NCI-H2196 (cell line): ENCODE measurements at regions not wholly inside any gene's neighbourhood (a gene's known extent, or its start where the extent isn't known, plus 50 kb on each side); places are given as distances from the start of the nearest gene placed in this dataset.
"Not testable (repeated sequence)": the region's sequence is repeated elsewhere in the genome, so short reads cannot be mapped to it uniquely, and the experiment has no call there.

Experiments used
- DNase-seq: peaks from one replicate; lab custom pipeline; 2025; ENCODE audit not compliant: unreplicated experiment; lab: John Stamatoyannopoulos, UW

- DNase-seq, result not testable (repeated sequence)
Measured at GRCh38 chr1:66424530-66424929, 109.4 kb upstream of the SGIP1 start.

- no peak for DNase-seq
Measured at GRCh38 chr1:66426239-66426853, 107.6 kb upstream of the SGIP1 start.

DNA sequence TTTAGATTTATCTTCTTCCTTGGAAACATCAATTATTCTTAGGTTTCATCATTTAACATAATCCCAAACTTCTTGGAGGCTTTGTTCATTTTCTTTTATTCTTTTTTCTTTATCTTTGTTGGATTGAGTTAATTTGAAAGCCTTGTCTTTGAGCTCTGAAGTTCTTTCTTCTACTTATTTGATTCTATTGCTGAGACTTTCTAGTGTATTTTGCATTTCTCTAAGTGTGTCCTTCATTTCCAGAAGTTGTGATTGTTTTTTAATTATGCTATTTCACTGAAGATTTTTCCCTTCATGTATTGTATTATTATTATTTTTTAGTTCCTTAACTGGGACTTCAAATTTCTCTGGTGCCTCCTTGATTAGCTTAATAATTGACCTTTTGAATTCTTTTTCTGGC lies 103.1 kb upstream of the SGIP1 start:
- DNase-seq, result not testable (repeated sequence)

DNA sequence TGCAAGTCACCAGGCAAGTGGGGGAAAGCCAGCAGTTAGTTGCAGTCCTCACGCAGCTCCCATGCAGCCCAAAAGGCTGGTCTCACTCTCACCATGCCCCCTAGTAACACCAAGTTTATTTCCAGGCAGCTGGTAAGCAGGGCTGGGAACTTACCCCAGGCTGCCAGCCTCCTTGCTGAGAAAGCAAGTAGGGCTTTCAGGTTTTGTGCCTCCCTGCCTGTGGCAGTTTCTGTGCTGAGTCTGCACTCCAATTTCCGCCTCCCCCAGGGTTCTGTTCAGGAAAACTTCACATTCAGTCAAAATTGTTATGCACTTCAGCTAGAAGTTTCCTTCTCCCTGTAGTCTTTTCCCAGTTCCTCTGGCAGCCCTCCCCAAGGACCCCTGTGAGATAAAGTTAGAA lies 102.0 kb upstream of the SGIP1 start:
- no peak for DNase-seq

- DNase-seq, result no peak
Measured at GRCh38 chr1:66433611-66434010, 100.3 kb upstream of the SGIP1 start.

GRCh38 chr1:66434096-66434495 lies 99.9 kb upstream of the SGIP1 start:
- no peak for DNase-seq

DNA sequence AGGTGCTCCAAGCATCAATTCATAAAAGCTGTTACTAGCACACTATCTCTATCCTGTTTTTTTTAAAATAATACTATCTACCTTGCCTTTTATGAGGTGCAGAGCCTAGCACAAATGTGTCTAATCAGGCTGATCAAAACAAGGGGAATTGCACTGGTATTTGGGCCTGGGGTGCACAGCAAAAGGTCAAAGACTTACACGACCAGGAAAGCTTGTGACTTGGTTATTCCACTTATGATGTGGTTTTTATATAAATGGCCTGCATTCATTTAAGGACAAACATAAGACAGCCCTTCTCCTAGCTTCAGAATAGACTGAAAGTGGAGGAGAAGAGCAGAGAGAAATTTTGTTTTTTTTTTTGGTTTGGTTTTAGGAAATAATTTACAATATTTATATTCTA lies 98.4 kb upstream of the SGIP1 start:
- no peak for DNase-seq

GRCh38 chr1:66436378-66437135 lies 97.4 kb upstream of the SGIP1 start:
- no peak for DNase-seq

GRCh38 chr1:66437136-66437401 lies 96.9 kb upstream of the SGIP1 start:
- no peak for DNase-seq

DNA sequence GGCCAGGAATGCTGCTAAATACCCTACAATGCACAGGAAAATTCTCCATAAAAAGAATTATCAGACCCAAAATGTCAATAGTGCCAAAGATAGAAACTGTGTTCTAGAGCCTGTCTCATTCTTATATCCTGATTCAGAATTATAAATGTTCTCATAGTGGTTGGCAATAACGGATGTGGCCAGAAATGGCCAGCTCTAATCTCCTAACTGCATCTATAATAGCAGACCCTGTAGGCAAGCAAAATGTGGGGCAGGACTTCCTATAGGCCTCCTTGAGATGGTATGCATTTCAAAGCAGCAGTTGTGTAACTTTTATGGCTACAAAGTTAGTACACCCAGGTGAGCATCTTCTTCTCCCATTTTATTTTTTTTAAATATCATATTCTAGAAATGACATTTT lies 95.9 kb upstream of the SGIP1 start:
- no peak for DNase-seq

DNA sequence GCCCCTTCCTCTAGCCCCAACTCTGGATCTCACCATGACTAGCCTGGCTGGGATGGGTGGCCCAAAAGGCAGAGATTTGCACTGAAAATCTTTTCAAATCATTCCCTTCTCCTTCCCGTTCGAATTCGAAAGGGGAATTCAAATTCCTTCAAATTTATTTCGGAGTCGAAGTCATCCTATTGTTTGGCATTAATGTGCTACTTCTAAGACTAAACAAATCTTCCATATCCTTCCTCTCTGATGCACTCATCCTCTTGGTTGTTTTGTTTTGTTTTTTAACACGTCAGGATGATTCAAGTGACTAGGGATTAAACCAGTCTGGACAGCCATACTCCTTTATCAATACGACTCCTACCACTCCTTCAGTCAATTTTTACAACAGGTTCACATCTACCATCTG lies 95.5 kb upstream of the SGIP1 start:
- no peak for DNase-seq

GRCh38 chr1:66439031-66439740 lies 94.8 kb upstream of the SGIP1 start:
- no peak for DNase-seq

DNA sequence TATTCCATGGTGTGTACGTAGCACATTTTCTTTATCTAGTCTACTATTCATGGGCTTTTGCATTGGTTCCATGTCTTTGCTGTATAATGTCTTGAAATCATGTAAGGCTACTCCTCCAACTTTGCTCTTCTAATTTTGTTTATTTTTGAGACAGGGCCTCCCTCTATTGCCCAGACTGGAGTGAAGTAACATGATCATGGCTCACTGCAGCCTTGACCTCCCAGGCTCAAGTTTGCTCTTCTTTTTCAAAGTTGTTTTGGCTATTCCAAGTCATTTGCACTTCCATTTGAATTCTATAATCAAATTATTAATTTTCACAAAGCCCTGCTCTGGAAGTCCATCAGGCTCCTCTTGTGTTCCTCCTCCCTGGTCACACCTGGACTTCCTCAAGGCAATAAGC lies 90.2 kb upstream of the SGIP1 start:
- DNase-seq, result no peak

DNA sequence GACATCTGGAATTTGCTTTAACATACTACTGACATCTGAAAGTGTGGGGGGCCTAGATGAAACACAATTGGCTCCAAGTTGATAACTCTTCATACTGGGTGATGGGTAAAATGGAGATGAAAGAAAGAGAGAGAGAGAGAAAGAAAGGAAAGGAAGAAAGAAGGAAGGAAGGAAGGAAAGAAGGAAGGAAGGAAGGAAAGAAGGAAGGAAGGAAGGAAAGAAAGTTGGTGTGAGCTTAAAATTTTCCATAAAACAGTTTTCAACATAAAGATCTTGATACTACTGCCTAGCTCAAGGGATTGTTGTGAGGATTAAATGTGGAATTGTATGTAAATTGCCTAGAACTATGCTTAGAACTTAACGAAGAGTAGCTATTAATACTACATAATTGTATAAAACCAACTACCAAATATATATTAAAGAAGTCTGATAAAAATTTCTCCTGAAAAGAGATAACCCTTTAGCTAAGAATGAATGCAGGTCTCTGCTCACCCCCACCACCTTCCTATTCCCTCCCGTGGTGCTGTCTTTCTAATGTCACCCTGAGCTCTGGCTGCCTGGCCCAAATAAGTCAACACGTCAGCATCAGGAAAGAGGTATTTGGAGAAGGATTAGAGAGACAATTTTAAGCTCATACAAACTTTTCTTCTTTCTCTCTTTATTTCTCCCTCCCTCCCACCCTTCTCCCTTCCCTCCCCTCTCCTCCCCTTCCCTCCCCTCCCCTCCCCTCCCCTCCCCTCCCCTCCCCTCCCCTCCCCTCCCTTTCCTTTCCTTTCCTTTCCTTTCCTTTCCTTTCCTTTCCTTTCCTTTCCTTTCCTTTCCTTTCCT lies 89.3 kb upstream of the SGIP1 start:
- no peak for DNase-seq

DNA sequence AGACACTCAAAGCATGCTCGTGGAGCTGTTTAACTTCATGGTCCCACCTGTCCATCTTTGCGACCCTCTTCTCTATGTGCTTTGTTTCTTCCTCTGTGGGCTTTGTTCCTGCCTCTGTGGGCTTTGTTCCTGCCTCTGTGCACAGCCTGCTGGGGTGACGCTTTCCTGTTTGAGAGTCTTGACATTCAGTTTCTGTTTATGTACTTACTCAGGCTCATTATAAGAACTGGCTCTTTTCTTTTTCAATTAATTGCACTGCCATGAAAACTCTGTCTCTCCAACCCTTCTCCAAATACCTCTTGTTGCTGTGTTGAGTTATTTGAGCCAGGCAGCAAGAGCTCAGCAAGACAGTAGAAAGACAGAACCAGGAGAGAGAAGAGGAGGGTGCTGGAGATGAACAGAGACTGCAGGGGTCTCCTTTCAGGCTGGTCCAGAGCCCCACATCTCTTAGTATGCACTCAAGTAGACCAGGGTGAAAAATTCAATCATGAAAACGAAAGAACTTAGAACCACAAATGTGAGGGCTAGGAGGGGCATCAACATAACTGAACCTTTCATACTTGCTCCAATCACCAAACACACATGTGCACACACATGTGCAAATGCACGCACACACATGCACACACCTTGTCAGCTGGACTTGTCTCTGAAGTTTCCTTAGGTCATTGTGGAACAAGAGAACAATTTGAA lies 88.3 kb upstream of the SGIP1 start:
- no peak for DNase-seq

GRCh38 chr1:66446261-66447001 lies 87.5 kb upstream of the SGIP1 start:
- DNase-seq, result peak; percentile 56

GRCh38 chr1:66450043-66450514 lies 83.9 kb upstream of the SGIP1 start:
- no peak for DNase-seq

DNA sequence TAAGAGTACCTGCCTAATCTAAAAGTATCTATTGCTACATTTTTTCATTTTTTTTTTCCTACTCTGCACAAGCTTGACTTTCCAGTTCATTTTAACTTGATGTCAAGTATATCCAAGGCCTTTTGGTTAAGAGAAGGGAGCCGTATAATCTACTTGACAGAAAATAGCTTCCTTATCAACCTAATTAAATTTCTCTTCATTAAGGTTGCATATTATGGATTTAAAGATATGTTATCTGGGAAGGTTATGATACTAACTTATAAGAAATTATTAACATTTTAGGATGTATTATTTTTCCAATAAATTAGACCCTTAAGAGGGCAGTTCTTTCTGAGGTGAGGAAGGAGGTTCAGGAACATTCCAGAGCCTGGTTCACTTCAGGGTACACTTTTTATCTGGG lies 83.1 kb upstream of the SGIP1 start:
- DNase-seq, result no peak

DNA sequence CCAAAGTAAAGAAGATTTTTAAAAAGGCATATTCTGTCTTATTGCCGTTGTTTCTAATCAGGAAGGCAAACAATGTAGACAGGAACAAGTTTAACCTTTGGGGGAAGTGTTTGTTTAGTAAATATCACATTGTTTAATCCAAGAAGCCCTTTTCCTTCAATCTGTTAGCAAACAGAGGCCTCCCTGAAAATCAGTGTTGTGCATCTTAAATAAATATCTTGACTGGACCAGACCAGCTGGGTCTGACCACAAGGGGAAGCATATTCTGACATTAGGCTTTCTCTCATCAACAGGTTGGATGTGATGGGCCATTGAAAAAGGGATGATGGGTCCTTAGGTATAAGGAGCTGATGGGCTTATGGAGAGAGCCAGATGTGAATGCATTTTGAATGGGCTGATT lies 81.8 kb upstream of the SGIP1 start:
- no peak for DNase-seq

GRCh38 chr1:66452982-66453381 lies 81.0 kb upstream of the SGIP1 start:
- no peak for DNase-seq
